Mesendoderm (in vitro differentiated cells): ENCODE measurements at regions not wholly inside any gene's neighbourhood (a gene's known extent, or its start where the extent isn't known, plus 50 kb on each side); places are given as distances from the start of the nearest gene placed in this dataset.
A peak's percentile ranks its signal among the peaks of the same experiment; 100 is the strongest.

Experiments used
- DNase-seq: peaks from one replicate; pipeline ENCODE4 v3.0.0; 2013
- H2AK5ac ChIP-seq: 2 replicates; pipeline ENCODE4 v1.6.1; 2013; ENCODE audit warnings: low read length, inconsistent platforms
- H2BK120ac ChIP-seq: 2 replicates; pipeline ENCODE4 v1.6.1; 2013; ENCODE audit warnings: low read depth, mild to moderate bottlenecking, low read length, moderate library complexity, mixed read lengths
- H2BK15ac ChIP-seq: replicated peaks from 2 replicates; pipeline ENCODE4 v1.6.1; 2013; ENCODE audit warnings: low read depth, mild to moderate bottlenecking, moderate library complexity
- H2BK5ac ChIP-seq: 2 replicates; pipeline ENCODE4 v1.6.1; 2013; ENCODE audit warnings: low read length, inconsistent platforms
- H3K18ac ChIP-seq: 2 replicates; pipeline ENCODE4 v1.6.1; 2013; ENCODE audit warnings: mild to moderate bottlenecking, low read length, mixed read lengths
- H3K23ac ChIP-seq: one replicate; pipeline ENCODE4 v1.6.1; 2013; ENCODE audit warnings: low read length
- H3K27ac ChIP-seq: 2 replicates; pipeline ENCODE4 v1.5.1; 2013; ENCODE audit warnings: low read depth, mild to moderate bottlenecking, inconsistent platforms, low read length, moderate library complexity
- H3K27me3 ChIP-seq: 2 replicates; pipeline ENCODE4 v1.6.1; 2013; ENCODE audit warnings: low read length, control low read depth, mild to moderate bottlenecking, inconsistent platforms; ENCODE audit not compliant: insufficient read depth, poor library complexity
- H3K36me3 ChIP-seq: 2 replicates; pipeline ENCODE4 v1.6.1; 2013; ENCODE audit warnings: low read length, inconsistent platforms; ENCODE audit not compliant: control insufficient read depth, insufficient read depth
- H3K4ac ChIP-seq: one replicate; pipeline ENCODE4 v1.6.1; 2013; ENCODE audit warnings: low read depth, mild to moderate bottlenecking, low read length, moderate library complexity
- H3K4me1 ChIP-seq: 2 replicates; pipeline ENCODE4 v1.6.1; 2013; ENCODE audit warnings: low read depth, low read length, inconsistent platforms; ENCODE audit not compliant: control insufficient read depth
- H3K4me2 ChIP-seq: 2 replicates; pipeline ENCODE4 v1.6.1; 2013; ENCODE audit warnings: low read length
- H3K4me3 ChIP-seq: 2 replicates; pipeline ENCODE4 v1.5.1; 2013; ENCODE audit warnings: mild to moderate bottlenecking, low read length
- H3K56ac ChIP-seq: one replicate; pipeline ENCODE4 v1.6.1; 2013; ENCODE audit warnings: low read length
- H3K79me1 ChIP-seq: 2 replicates; pipeline ENCODE4 v1.6.1; 2013; ENCODE audit warnings: low read length, inconsistent platforms
- H3K79me2 ChIP-seq: 2 replicates; pipeline ENCODE4 v1.6.1; 2013; ENCODE audit warnings: mild to moderate bottlenecking, low read length; ENCODE audit not compliant: control insufficient read depth, insufficient read depth
- H3K9ac ChIP-seq: 2 replicates; pipeline ENCODE4 v1.6.1; 2013; ENCODE audit warnings: low read length, inconsistent platforms
- H4K5ac ChIP-seq: one replicate; pipeline ENCODE4 v1.6.1; 2013; ENCODE audit warnings: low read length
- H4K8ac ChIP-seq: one replicate; pipeline ENCODE4 v1.6.1; 2013; ENCODE audit warnings: low read depth, mild to moderate bottlenecking, control low read depth, low read length, moderate library complexity
- WGBS: extraction: QIAGEN DNeasy Blood & Tissue Kit; methylation state at CpG from one replicate; pipeline ENCODE4 v1.1.7; 2013; ENCODE audit warnings: low lambda C conversion rate, missing lambda C conversion rate; ENCODE audit not compliant: insufficient coverage; ENCODE audit errors: extremely low coverage; 5-methylcytosine and 5-hydroxymethylcytosine counted together

- Histone ChIP-seq H3K4me3 (no peak overlapping the region), H3K27me3 (no peaks in the 10 kb centered on the region), H3K36me3 (no peaks in the 10 kb centered on the region), H2AK5ac (no peak overlapping the region), H3K79me2 (no peaks in the 10 kb centered on the region), H3K23ac (no peak overlapping the region), H4K8ac (no peak overlapping the region), H2BK120ac (no peak overlapping the region), H3K27ac (no peak overlapping the region), H3K79me1 (no peaks in the 10 kb centered on the region), H3K56ac (no peak overlapping the region), H3K18ac (no peak overlapping the region), H3K9ac (no peak overlapping the region), H3K4ac (no peak overlapping the region), H3K4me2 (no peak overlapping the region), H2BK5ac (no peak overlapping the region), H2BK15ac (no peak overlapping the region), H3K4me1 (peaks cover 3% of the 10 kb centered on the region), H4K5ac (no peak overlapping the region)
- DNase-seq = no peak
- no CpG with 5 or more reads among the region's 1 CpG for WGBS
Observed at GRCh38 chr18:44562986-44563385, 117.7 kb upstream of the SETBP1 start.

- H2BK120ac ChIP-seq = no peak overlapping the region
- H3K27me3 ChIP-seq = no peaks in the 10 kb centered on the region
- no peak overlapping the region for H3K4me3 ChIP-seq
- H3K79me1 ChIP-seq = no peaks in the 10 kb centered on the region
- H3K56ac ChIP-seq = no peak overlapping the region
- H2AK5ac ChIP-seq = no peak overlapping the region
- no peak overlapping the region for H2BK15ac ChIP-seq
- no peaks in the 10 kb centered on the region for H3K36me3 ChIP-seq
- peaks cover 5% of the 10 kb centered on the region for H3K4me1 ChIP-seq
- no peak overlapping the region for H2BK5ac ChIP-seq
- H3K4ac ChIP-seq = no peak overlapping the region
- no peak overlapping the region for H4K8ac ChIP-seq
- DNase-seq = peak; percentile 75
- H4K5ac ChIP-seq = no peak overlapping the region
- no peak overlapping the region for H3K23ac ChIP-seq
- H3K79me2 ChIP-seq = no peaks in the 10 kb centered on the region
- no peak overlapping the region for H3K9ac ChIP-seq
- no peak overlapping the region for H3K18ac ChIP-seq
- no peak overlapping the region for H3K4me2 ChIP-seq
- H3K27ac ChIP-seq = no peak overlapping the region
Observed at GRCh38 chr18:44564922-44565321, 115.8 kb upstream of the SETBP1 start.

GRCh38 chr18:44568342-44568741 lies 112.3 kb upstream of the SETBP1 start:
- no CpG with 5 or more reads among the region's 2 CpGs for WGBS
- no peak overlapping the region for H3K23ac ChIP-seq
- no peak overlapping the region for H4K5ac ChIP-seq
- H3K79me1 ChIP-seq = no peaks in the 10 kb centered on the region
- no peak overlapping the region for H3K4ac ChIP-seq
- peaks cover 5% of the 10 kb centered on the region for H3K4me1 ChIP-seq
- no peak overlapping the region for H3K9ac ChIP-seq
- no peak overlapping the region for H3K56ac ChIP-seq
- no peak overlapping the region for H2AK5ac ChIP-seq
- H4K8ac ChIP-seq = no peak overlapping the region
- H3K18ac ChIP-seq = no peak overlapping the region
- H3K36me3 ChIP-seq = no peaks in the 10 kb centered on the region
- no peak overlapping the region for H2BK5ac ChIP-seq
- no peaks in the 10 kb centered on the region for H3K79me2 ChIP-seq
- H3K27ac ChIP-seq = no peak overlapping the region
- H3K27me3 ChIP-seq = no peaks in the 10 kb centered on the region
- no peak overlapping the region for H3K4me2 ChIP-seq
- H2BK15ac ChIP-seq = no peak overlapping the region
- H3K4me3 ChIP-seq = no peak overlapping the region
- no peak for DNase-seq
- no peak overlapping the region for H2BK120ac ChIP-seq

GRCh38 chr18:44568986-44569385 lies 111.7 kb upstream of the SETBP1 start:
- Histone ChIP-seq H4K8ac (no peak overlapping the region), H2BK120ac (no peak overlapping the region), H3K4me3 (no peak overlapping the region), H3K18ac (no peak overlapping the region), H3K27me3 (no peaks in the 10 kb centered on the region), H3K9ac (no peak overlapping the region), H2BK15ac (no peak overlapping the region), H3K23ac (no peak overlapping the region), H3K56ac (no peak overlapping the region), H3K36me3 (no peaks in the 10 kb centered on the region), H3K79me1 (no peaks in the 10 kb centered on the region), H3K4me2 (no peak overlapping the region), H3K79me2 (no peaks in the 10 kb centered on the region), H3K27ac (no peak overlapping the region), H2AK5ac (no peak overlapping the region), H3K4me1 (peaks cover 5% of the 10 kb centered on the region), H3K4ac (no peak overlapping the region), H4K5ac (no peak overlapping the region), H2BK5ac (no peak overlapping the region)
- DNase-seq = peak; percentile 26
- WGBS = no CpG with 5 or more reads among the region's 1 CpG

- H2AK5ac ChIP-seq = no peak overlapping the region
- no peak overlapping the region for H2BK5ac ChIP-seq
- H3K27ac ChIP-seq = no peak overlapping the region
- no CpG with 5 or more reads among the region's 1 CpG for WGBS
- peaks cover 5% of the 10 kb centered on the region for H3K4me1 ChIP-seq
- H3K9ac ChIP-seq = no peak overlapping the region
- H4K5ac ChIP-seq = no peak overlapping the region
- no peak overlapping the region for H3K4me2 ChIP-seq
- no peaks in the 10 kb centered on the region for H3K79me2 ChIP-seq
- no peak overlapping the region for H3K4ac ChIP-seq
- no peak overlapping the region for H3K23ac ChIP-seq
- H3K56ac ChIP-seq = no peak overlapping the region
- H2BK15ac ChIP-seq = no peak overlapping the region
- H4K8ac ChIP-seq = no peak overlapping the region
- H3K79me1 ChIP-seq = no peaks in the 10 kb centered on the region
- peak; percentile 42 for DNase-seq
- H2BK120ac ChIP-seq = no peak overlapping the region
- H3K18ac ChIP-seq = no peak overlapping the region
- H3K4me3 ChIP-seq = no peak overlapping the region
- H3K27me3 ChIP-seq = no peaks in the 10 kb centered on the region
- no peaks in the 10 kb centered on the region for H3K36me3 ChIP-seq
Observed at GRCh38 chr18:44569391-44570055, 111.2 kb upstream of the SETBP1 start.

GRCh38 chr18:44579028-44579702 lies 101.5 kb upstream of the SETBP1 start:
- Histone ChIP-seq H3K27ac (no peak overlapping the region), H3K9ac (no peak overlapping the region), H3K4me2 (no peak overlapping the region), H3K4me3 (no peak overlapping the region), H3K4ac (no peak overlapping the region), H3K4me1 (no peaks in the 10 kb centered on the region), H3K56ac (peak overlapping the region; percentile 27), H3K36me3 (no peaks in the 10 kb centered on the region), H3K79me2 (no peaks in the 10 kb centered on the region), H2BK15ac (no peak overlapping the region), H3K79me1 (no peaks in the 10 kb centered on the region), H2BK5ac (no peak overlapping the region), H3K27me3 (no peaks in the 10 kb centered on the region), H2AK5ac (no peak overlapping the region), H2BK120ac (no peak overlapping the region), H4K5ac (no peak overlapping the region), H4K8ac (no peak overlapping the region), H3K18ac (no peak overlapping the region), H3K23ac (no peak overlapping the region)
- DNase-seq = peak; percentile 72
- WGBS = no CpG with 5 or more reads among the region's 9 CpGs
